Upper lobe of left lung (tissue), 6 donors: ENCODE measurements at regions not wholly inside any gene's neighbourhood (a gene's known extent, or its start where the extent isn't known, plus 50 kb on each side); places are given as distances from the start of the nearest gene placed in this dataset.

Experiments used
- ATAC-seq, 2 donors: fragments of 200-7000 bp; cut with Tn5 transposase; one replicate each; pipeline ENCODE4 v1.9.1; 2022; ENCODE audit warnings: mild to moderate bottlenecking in 2 of 2, moderate library complexity in 2 of 2; ENCODE audit not compliant: low FRiP score in 2 of 2
- DNase-seq, 2 donors: peaks; one replicate each; pipeline ENCODE4 v3.0.0-alpha.2; 2019 to 2020
- H3K27ac ChIP-seq, 4 donors: fragments of 200-600 bp; sonication (generic); one replicate each; pipeline ENCODE4 v1.5.1; 2016 to 2019
- H3K27me3 ChIP-seq, 4 donors: fragments of 200-600 bp; sonication (generic); one replicate each; pipeline ENCODE4 v1.5.1; 2017 to 2019
- H3K36me3 ChIP-seq, 4 donors: fragments of 200-600 bp; sonication (generic); one replicate each; pipeline ENCODE4 v1.5.1; 2016 to 2019
- H3K4me1 ChIP-seq, 4 donors: fragments of 200-600 bp; sonication (generic); one replicate each; pipeline ENCODE4 v1.5.1; 2018 to 2019
- H3K4me3 ChIP-seq, 4 donors: fragments of 200-600 bp; sonication (generic); one replicate each; pipeline ENCODE4 v1.5.1; 2017 to 2019; ENCODE audit warnings: mild to moderate bottlenecking in 2 of 4, moderate library complexity in 1 of 4
- H3K9me3 ChIP-seq, 4 donors: fragments of 200-600 bp; sonication (generic); one replicate each; pipeline ENCODE4 v1.5.1; 2018 to 2019
- CTCF ChIP-seq, 6 experiments: fragments of 450-650 bp in 4 of 6; fragments of 200-600 bp in 2 of 6; sonication (generic) in 2 of 6; IDR thresholded peaks; one replicate each; pipeline ENCODE4 v1.5.1; 2016 to 2019; ENCODE audit warnings: antibody characterized with exemption in 6 of 6
- EP300 ChIP-seq, 4 donors: sonication (generic); formaldehyde crosslinking; IDR thresholded peaks; one replicate each; pipeline ENCODE4 v1.5.1; 2017; ENCODE audit warnings: antibody characterized with exemption in 4 of 4, control low read depth in 2 of 4
- POLR2A ChIP-seq, 4 donors: fragments of 450-650 bp; IDR thresholded peaks; one replicate each; pipeline ENCODE4 v1.5.1; 2016 to 2017; ENCODE audit warnings: antibody characterized with exemption in 4 of 4, mild to moderate bottlenecking in 2 of 4
- POLR2AphosphoS5 ChIP-seq, 2 donors: sonication (generic); formaldehyde crosslinking; IDR thresholded peaks; one replicate each; pipeline ENCODE4 v1.5.1; 2017; ENCODE audit warnings: antibody characterized with exemption in 2 of 2
- WGBS, 2 donors: methylation state at CpG; one replicate each; pipeline ENCODE4 v1.1.5; 2017 to 2018; 5-methylcytosine and 5-hydroxymethylcytosine counted together
- donor health status: DM: no; HTN: no; CAD: no; lungs with moderate emphysema.
- donor health status: DM: no; HTN: yes; CAD: no; lungs with severe emphysema.

GRCh38 chr10:64109926-64110495, 588.8 kb downstream of the REEP3 start:
- WGBS, 2 donors, result 78 to 79% methylated on average over 1 of the region's 1 CpG
- H3K27ac ChIP-seq, result no peak overlapping the region
- ATAC-seq (no peak), DNase-seq (no peak)
- H3K36me3 ChIP-seq, result no peaks in the 10 kb centered on the region
- TF ChIP-seq POLR2AphosphoS5 (IDR thresholded peaks at IDR 0.05) (no peak), POLR2A (IDR thresholded peaks at IDR 0.05) (no peak), EP300 (IDR thresholded peaks at IDR 0.05) (no peak), CTCF (IDR thresholded peaks at IDR 0.05) (no peak)
- H3K4me1 ChIP-seq, result no peaks in the 10 kb centered on the region
- H3K9me3 ChIP-seq, result no peaks in the 10 kb centered on the region
- no peak overlapping the region for H3K4me3 ChIP-seq
- H3K27me3 ChIP-seq, result no peaks in the 10 kb centered on the region

GRCh38 chr10:64112701-64113355, 591.6 kb downstream of the REEP3 start:
- ATAC-seq (no peak), DNase-seq (no peak)
- Histone ChIP-seq H3K4me1 (no peaks in the 10 kb centered on the region), H3K36me3 (no peaks in the 10 kb centered on the region), H3K27ac (no peak overlapping the region), H3K27me3 (no peaks in the 10 kb centered on the region), H3K4me3 (no peak overlapping the region), H3K9me3 (no peaks in the 10 kb centered on the region)
- TF ChIP-seq POLR2AphosphoS5 (IDR thresholded peaks at IDR 0.05), result no peak
- TF ChIP-seq CTCF (IDR thresholded peaks at IDR 0.05), result no peak
- no peak for TF ChIP-seq EP300 (IDR thresholded peaks at IDR 0.05)
- 27 to 32% methylated on average over 2 of the region's 2 CpGs for WGBS, 2 donors

- TF ChIP-seq EP300 (IDR thresholded peaks at IDR 0.05) (no peak), CTCF (IDR thresholded peaks at IDR 0.05) (no peak), POLR2AphosphoS5 (IDR thresholded peaks at IDR 0.05) (no peak), POLR2A (IDR thresholded peaks at IDR 0.05) (no peak)
- no peaks in the 10 kb centered on the region for H3K36me3 ChIP-seq
- H3K4me3 ChIP-seq, result no peak overlapping the region
- H3K9me3 ChIP-seq, result no peaks in the 10 kb centered on the region
- 67 to 75% methylated on average over 6 of the region's 6 CpGs for WGBS, 2 donors
- DNase-seq (no peak), ATAC-seq (no peak)
- no peaks in the 10 kb centered on the region for H3K27me3 ChIP-seq
- no peak overlapping the region for H3K27ac ChIP-seq
- H3K4me1 ChIP-seq, result no peaks in the 10 kb centered on the region
Measured at GRCh38 chr10:64113375-64113774, 592.2 kb downstream of the REEP3 start.

GRCh38 chr10:64113792-64114191, 592.6 kb downstream of the REEP3 start:
- no peaks in the 10 kb centered on the region for H3K9me3 ChIP-seq
- WGBS, 2 donors, result 73 to 78% methylated on average over 3 of the region's 3 CpGs
- TF ChIP-seq POLR2AphosphoS5 (IDR thresholded peaks at IDR 0.05) (no peak), EP300 (IDR thresholded peaks at IDR 0.05) (no peak), POLR2A (IDR thresholded peaks at IDR 0.05) (no peak), CTCF (IDR thresholded peaks at IDR 0.05) (no peak)
- H3K4me3 ChIP-seq, result no peak overlapping the region
- no peak for ATAC-seq
- no peak overlapping the region for H3K27ac ChIP-seq
- H3K27me3 ChIP-seq, result no peaks in the 10 kb centered on the region
- DNase-seq, result no peak
- no peaks in the 10 kb centered on the region for H3K4me1 ChIP-seq
- no peaks in the 10 kb centered on the region for H3K36me3 ChIP-seq

- Histone ChIP-seq H3K4me1 (no peaks in the 10 kb centered on the region), H3K27ac (no peak overlapping the region), H3K27me3 (no peaks in the 10 kb centered on the region), H3K9me3 (no peaks in the 10 kb centered on the region), H3K36me3 (no peaks in the 10 kb centered on the region), H3K4me3 (no peak overlapping the region)
- no peak for DNase-seq
- TF ChIP-seq POLR2AphosphoS5 (IDR thresholded peaks at IDR 0.05) (no peak), POLR2A (IDR thresholded peaks at IDR 0.05) (no peak), CTCF (IDR thresholded peaks at IDR 0.05) (no peak), EP300 (IDR thresholded peaks at IDR 0.05) (no peak)
- WGBS, 2 donors, result 73 to 89% methylated on average over 1 of the region's 1 CpG
- no peak for ATAC-seq
Measured at GRCh38 chr10:64115471-64115870, 594.3 kb downstream of the REEP3 start.
